ENCODE measurements at regions not wholly inside any gene's neighbourhood (a gene's known extent, or its start where the extent isn't known, plus 50 kb on each side); places are given as distances from the start of the nearest gene placed in this dataset.
"Not testable (repeated sequence)": the region's sequence is repeated elsewhere in the genome, so short reads cannot be mapped to it uniquely, and the experiment has no call there.

GRCh38 chr18:51447351-51448342, 250.2 kb upstream of the MEX3C start:
- DNase-seq (ENCODE audit: low read depth in 4 of 4, low spot score in 3 of 4), result no peak

GRCh38 chr18:51448949-51449348, 251.5 kb upstream of the MEX3C start:
- DNase-seq (ENCODE audit: low read depth in 4 of 4, low spot score in 3 of 4), result no peak

GRCh38 chr18:51453594-51453993, 256.1 kb upstream of the MEX3C start:
- DNase-seq (ENCODE audit: low read depth in 4 of 4, low spot score in 3 of 4), result no peak

GRCh38 chr18:51458861-51459260, 261.4 kb upstream of the MEX3C start:
- no peak for DNase-seq (ENCODE audit: low read depth in 4 of 4, low spot score in 3 of 4)

- no peak for DNase-seq (ENCODE audit: low read depth in 4 of 4, low spot score in 3 of 4)
These were observed 264.5 kb upstream of the MEX3C start for GRCh38 chr18:51461956-51462355.

- no peak for DNase-seq (ENCODE audit: low read depth in 4 of 4, low spot score in 3 of 4)
These were observed 266.1 kb upstream of the MEX3C start for GRCh38 chr18:51463483-51464136.

GRCh38 chr18:51478908-51479307, 281.4 kb upstream of the MEX3C start:
- DNase-seq (ENCODE audit: low read depth in 4 of 4, low spot score in 3 of 4), result no peak

GRCh38 chr18:51479736-51480135, 282.3 kb upstream of the MEX3C start:
- DNase-seq (ENCODE audit: low read depth in 4 of 4, low spot score in 3 of 4), result no peak

- no peak for DNase-seq (ENCODE audit: low read depth in 4 of 4, low spot score in 3 of 4)
These were observed 283.2 kb upstream of the MEX3C start for GRCh38 chr18:51480407-51481261.

GRCh38 chr18:51486735-51487366, 289.4 kb upstream of the MEX3C start:
- no peak for DNase-seq (ENCODE audit: low read depth in 4 of 4, low spot score in 3 of 4)

GRCh38 chr18:51490417-51490816, 292.9 kb upstream of the MEX3C start:
- no peak for DNase-seq (ENCODE audit: low read depth in 4 of 4, low spot score in 3 of 4)

- DNase-seq (ENCODE audit: low read depth in 4 of 4, low spot score in 3 of 4), result no peak
These were observed 293.4 kb upstream of the MEX3C start for GRCh38 chr18:51490860-51491259.

GRCh38 chr18:51491678-51492372, 294.3 kb upstream of the MEX3C start:
- DNase-seq (ENCODE audit: low read depth in 4 of 4, low spot score in 3 of 4), result no peak

- DNase-seq (ENCODE audit: low read depth in 4 of 4, low spot score in 3 of 4), result no peak
These were observed 300.8 kb upstream of the MEX3C start for GRCh38 chr18:51498085-51498855.

- DNase-seq (ENCODE audit: low read depth in 4 of 4, low spot score in 3 of 4), result no peak
These were observed 305.9 kb upstream of the MEX3C start for GRCh38 chr18:51503351-51503750.

GRCh38 chr18:51506811-51507210, 309.3 kb upstream of the MEX3C start:
- no peak for DNase-seq (ENCODE audit: low read depth in 4 of 4, low spot score in 3 of 4)

GRCh38 chr18:51508410-51508809, 310.9 kb upstream of the MEX3C start:
- not testable (repeated sequence) for DNase-seq (ENCODE audit: low read depth in 4 of 4, low spot score in 3 of 4)

GRCh38 chr18:51510020-51510419, 312.5 kb upstream of the MEX3C start:
- no peak for DNase-seq (ENCODE audit: low read depth in 4 of 4, low spot score in 3 of 4)

- DNase-seq (ENCODE audit: low read depth in 4 of 4, low spot score in 3 of 4), result no peak
These were observed 316.0 kb upstream of the MEX3C start for GRCh38 chr18:51513517-51513916.
